ENCODE measurements at regions not wholly inside any gene's neighbourhood (a gene's known extent, or its start where the extent isn't known, plus 50 kb on each side); places are given as distances from the start of the nearest gene placed in this dataset.

DNA sequence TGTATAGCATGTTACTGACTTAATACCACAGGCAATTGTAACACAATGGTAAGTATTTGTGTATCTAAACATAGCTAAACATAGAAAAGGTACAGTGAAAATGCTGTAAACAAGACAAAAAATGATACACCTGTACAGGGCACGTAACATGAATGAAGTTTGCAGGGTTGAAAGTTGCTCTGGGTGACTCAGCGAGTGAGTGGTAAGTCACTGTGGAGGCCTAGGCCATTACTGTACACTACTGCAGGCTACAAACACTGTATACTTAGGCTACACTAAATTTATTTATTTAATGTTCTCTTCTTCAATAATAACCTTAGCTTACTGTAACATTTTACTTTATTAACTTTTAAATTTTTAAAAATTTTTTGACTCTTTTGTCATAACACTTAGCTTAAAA is 158.4 kb downstream of the IPO8 start:
- Histone ChIP-seq H3K9me3 (ENCODE audit: insufficient read depth, low read depth, low read length) (no peaks in the 10 kb centered on the region), H4K20me1 (ENCODE audit: insufficient read depth, low read length, poor library complexity, severe bottlenecking) (no peaks in the 10 kb centered on the region), H3K4me1 (ENCODE audit: insufficient read depth, low read length, poor library complexity, severe bottlenecking) (no peaks in the 10 kb centered on the region), H3K79me2 (ENCODE audit: insufficient read depth, low read length) (no peaks in the 10 kb centered on the region), H2AFZ (ENCODE audit: low read length) (no peak overlapping the region), H3K9ac (ENCODE audit: low read depth, low read length, poor library complexity, severe bottlenecking) (no peak overlapping the region), H3K9me2 (replicated peaks; ENCODE audit: low read depth, low read length) (no peaks in the 10 kb centered on the region), H3K4me2 (ENCODE audit: low read depth, low read length, poor library complexity, severe bottlenecking) (no peak overlapping the region), H3K4me3 (ENCODE audit: low read length, poor library complexity, severe bottlenecking) (no peak overlapping the region), H3K27me3 (ENCODE audit: insufficient read depth, low read length, poor library complexity, severe bottlenecking) (no peaks in the 10 kb centered on the region), H3K36me3 (ENCODE audit: insufficient read depth, low read length) (no peaks in the 10 kb centered on the region), H3F3A (ENCODE audit: low read depth) (no peaks in the 10 kb centered on the region)
- TF ChIP-seq EZH2phosphoT487 (IDR thresholded peaks at IDR 0.05; ENCODE audit: borderline replicate concordance) = no peak

DNA sequence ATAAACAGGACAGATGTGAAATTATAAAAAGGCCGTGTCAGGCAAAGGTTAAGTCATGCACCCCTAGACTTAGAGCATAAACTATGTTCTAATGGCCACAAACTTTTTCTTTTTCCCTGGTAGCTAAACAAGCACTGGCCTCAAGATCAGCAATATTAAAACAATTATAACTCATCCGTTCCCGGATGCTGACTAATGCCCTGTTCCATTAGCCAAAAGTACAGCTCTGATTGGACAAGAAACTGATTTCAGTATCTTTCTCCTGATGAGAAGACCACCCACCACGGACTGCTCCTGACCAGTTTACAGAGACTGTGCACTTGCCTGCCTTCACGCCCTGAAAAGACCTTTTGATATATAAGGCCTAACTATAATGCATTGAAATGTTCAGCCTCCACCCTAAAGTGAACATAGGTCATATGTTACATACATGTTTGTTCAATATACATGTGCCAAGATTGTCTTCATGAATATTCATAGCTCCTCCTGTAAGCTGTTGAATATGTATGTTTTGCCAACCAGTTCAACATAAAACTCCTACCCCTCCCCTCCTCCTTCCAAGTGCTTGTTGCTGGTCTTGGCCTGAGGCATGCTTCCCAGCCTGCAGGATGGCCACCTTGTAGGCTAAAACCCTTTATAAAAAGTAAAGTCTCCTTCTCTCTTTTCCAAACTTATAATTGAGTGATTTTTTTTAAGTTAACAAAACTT is 162.0 kb downstream of the IPO8 start:
- Histone ChIP-seq H3K4me1 (ENCODE audit: insufficient read depth, low read length, poor library complexity, severe bottlenecking) (no peaks in the 10 kb centered on the region), H3K9ac (ENCODE audit: low read depth, low read length, poor library complexity, severe bottlenecking) (no peak overlapping the region), H3K36me3 (ENCODE audit: insufficient read depth, low read length) (no peaks in the 10 kb centered on the region), H2AFZ (ENCODE audit: low read length) (no peak overlapping the region), H3K4me3 (ENCODE audit: low read length, poor library complexity, severe bottlenecking) (no peak overlapping the region), H3K27me3 (ENCODE audit: insufficient read depth, low read length, poor library complexity, severe bottlenecking) (no peaks in the 10 kb centered on the region), H3K4me2 (ENCODE audit: low read depth, low read length, poor library complexity, severe bottlenecking) (no peak overlapping the region), H3K9me3 (ENCODE audit: insufficient read depth, low read depth, low read length) (no peaks in the 10 kb centered on the region), H4K20me1 (ENCODE audit: insufficient read depth, low read length, poor library complexity, severe bottlenecking) (no peaks in the 10 kb centered on the region), H3K79me2 (ENCODE audit: insufficient read depth, low read length) (no peaks in the 10 kb centered on the region), H3F3A (ENCODE audit: low read depth) (no peaks in the 10 kb centered on the region), H3K9me2 (replicated peaks; ENCODE audit: low read depth, low read length) (no peaks in the 10 kb centered on the region)
- TF ChIP-seq, protein P1, sequence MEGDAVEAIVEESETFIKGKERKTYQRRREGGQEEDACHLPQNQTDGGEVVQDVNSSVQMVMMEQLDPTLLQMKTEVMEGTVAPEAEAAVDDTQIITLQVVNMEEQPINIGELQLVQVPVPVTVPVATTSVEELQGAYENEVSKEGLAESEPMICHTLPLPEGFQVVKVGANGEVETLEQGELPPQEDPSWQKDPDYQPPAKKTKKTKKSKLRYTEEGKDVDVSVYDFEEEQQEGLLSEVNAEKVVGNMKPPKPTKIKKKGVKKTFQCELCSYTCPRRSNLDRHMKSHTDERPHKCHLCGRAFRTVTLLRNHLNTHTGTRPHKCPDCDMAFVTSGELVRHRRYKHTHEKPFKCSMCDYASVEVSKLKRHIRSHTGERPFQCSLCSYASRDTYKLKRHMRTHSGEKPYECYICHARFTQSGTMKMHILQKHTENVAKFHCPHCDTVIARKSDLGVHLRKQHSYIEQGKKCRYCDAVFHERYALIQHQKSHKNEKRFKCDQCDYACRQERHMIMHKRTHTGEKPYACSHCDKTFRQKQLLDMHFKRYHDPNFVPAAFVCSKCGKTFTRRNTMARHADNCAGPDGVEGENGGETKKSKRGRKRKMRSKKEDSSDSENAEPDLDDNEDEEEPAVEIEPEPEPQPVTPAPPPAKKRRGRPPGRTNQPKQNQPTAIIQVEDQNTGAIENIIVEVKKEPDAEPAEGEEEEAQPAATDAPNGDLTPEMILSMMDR (conservative IDR thresholded peaks at IDR 0.05; ENCODE audit: low read length) = no peak
- TF ChIP-seq EZH2phosphoT487 (IDR thresholded peaks at IDR 0.05; ENCODE audit: borderline replicate concordance) = no peak

DNA sequence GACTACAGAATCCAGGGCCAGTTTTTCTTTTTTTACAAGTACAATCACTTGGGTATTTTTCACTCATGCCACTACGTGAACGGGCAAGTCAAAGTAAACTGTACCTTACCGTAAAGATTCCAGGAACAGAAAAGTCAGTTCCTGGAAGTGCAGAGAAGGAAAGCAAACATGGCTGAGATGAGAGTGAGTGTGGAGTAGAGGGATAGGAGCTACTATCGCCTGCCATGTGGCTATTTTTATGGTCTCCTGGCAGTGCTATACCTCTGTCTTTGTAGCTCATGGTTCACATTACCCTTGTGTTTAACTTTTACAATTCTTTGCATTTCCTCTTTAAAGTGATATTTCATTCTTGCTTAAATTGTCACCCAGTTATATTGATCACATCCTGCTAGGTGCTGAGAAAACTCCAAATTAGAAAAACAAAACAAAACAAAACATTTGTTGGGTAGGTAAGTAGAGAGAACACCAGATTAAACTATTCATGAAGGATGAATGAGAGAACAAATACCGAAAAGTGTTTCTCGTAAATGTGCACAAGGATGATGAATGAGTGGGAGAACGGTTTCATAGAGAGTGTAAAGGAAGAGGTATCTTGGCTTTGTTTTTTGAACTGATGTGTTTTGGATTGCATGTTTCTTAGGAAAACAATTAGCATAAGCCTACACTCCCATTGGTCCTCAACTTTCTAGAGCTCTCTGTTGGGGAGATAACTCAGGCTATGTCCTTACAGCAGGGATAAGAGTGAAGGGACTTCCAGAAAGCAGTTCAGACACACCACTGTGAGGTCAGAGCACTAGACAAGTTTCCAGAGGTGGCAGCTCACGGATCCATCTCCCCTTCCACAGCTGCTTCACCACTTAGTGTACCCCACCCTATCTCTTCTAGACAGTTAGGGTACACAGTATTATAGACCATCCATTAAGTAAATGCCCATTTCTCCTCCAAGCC is 163.7 kb downstream of the IPO8 start:
- Histone ChIP-seq H3K36me3 (ENCODE audit: insufficient read depth, low read length) (no peaks in the 10 kb centered on the region), H3K4me2 (ENCODE audit: low read depth, low read length, poor library complexity, severe bottlenecking) (no peak overlapping the region), H2AFZ (ENCODE audit: low read length) (no peak overlapping the region), H4K20me1 (ENCODE audit: insufficient read depth, low read length, poor library complexity, severe bottlenecking) (no peaks in the 10 kb centered on the region), H3K27me3 (ENCODE audit: insufficient read depth, low read length, poor library complexity, severe bottlenecking) (no peaks in the 10 kb centered on the region), H3K79me2 (ENCODE audit: insufficient read depth, low read length) (no peaks in the 10 kb centered on the region), H3K4me1 (ENCODE audit: insufficient read depth, low read length, poor library complexity, severe bottlenecking) (no peaks in the 10 kb centered on the region), H3K4me3 (ENCODE audit: low read length, poor library complexity, severe bottlenecking) (no peak overlapping the region), H3F3A (ENCODE audit: low read depth) (no peaks in the 10 kb centered on the region), H3K9me2 (replicated peaks; ENCODE audit: low read depth, low read length) (no peaks in the 10 kb centered on the region), H3K9me3 (ENCODE audit: insufficient read depth, low read depth, low read length) (no peaks in the 10 kb centered on the region), H3K9ac (ENCODE audit: low read depth, low read length, poor library complexity, severe bottlenecking) (no peak overlapping the region)
- TF ChIP-seq, protein P1 (conservative IDR thresholded peaks at IDR 0.05; ENCODE audit: low read length) = no peak
- TF ChIP-seq EZH2phosphoT487 (IDR thresholded peaks at IDR 0.05; ENCODE audit: borderline replicate concordance) = no peak

Measured in Loucy (cell line).